MCF 10A (cell line): ENCODE measurements at regions not wholly inside any gene's neighbourhood (a gene's known extent, or its start where the extent isn't known, plus 50 kb on each side); places are given as distances from the start of the nearest gene placed in this dataset.

Experiments
- BruUV-seq: library from RNA; stranded (reverse); fragments of 400-500 nt; replicated peaks from 2 replicates; lab custom pipeline; 2021; lab: Mats Ljungman, UMichigan
- CTCF ChIA-PET: fragments of 300-600 bp; sonication (Branson Sonifier 250); formaldehyde crosslinking; extraction: SDS; loops from one replicate; lab custom pipeline; 2021; ENCODE audit warnings: antibody characterized with exemption, inconsistent platforms; lab: Yijun Ruan, JAX
- POLR2A ChIA-PET: fragments of 300-600, 350-650 bp; sonication (Branson Sonifier 250); formaldehyde crosslinking; extraction: SDS; loops from one replicate; lab custom pipeline; 2020; ENCODE audit warnings: antibody characterized with exemption, inconsistent platforms; lab: Yijun Ruan, JAX
- DNase-seq: peaks from one replicate; pipeline ENCODE4 v3.0.0-alpha.2; 2018; ENCODE audit not compliant: unreplicated experiment
- H3K27ac Mint-ChIP-seq: one replicate; pipeline ENCODE4 v1.8.0; 2022; ENCODE audit warnings: mild to moderate bottlenecking, low read depth, mixed read lengths; ENCODE audit not compliant: unreplicated experiment
- H3K27me3 Mint-ChIP-seq: one replicate; pipeline ENCODE4 v1.8.0; 2022; ENCODE audit warnings: mixed read lengths; ENCODE audit not compliant: insufficient read depth, unreplicated experiment
- H3K36me3 Mint-ChIP-seq: one replicate; pipeline ENCODE4 v1.8.0; 2022; ENCODE audit warnings: mild to moderate bottlenecking, moderate library complexity, mixed read lengths; ENCODE audit not compliant: insufficient read depth, unreplicated experiment
- H3K4me1 Mint-ChIP-seq: one replicate; pipeline ENCODE4 v1.8.0; 2022; ENCODE audit warnings: mixed read lengths; ENCODE audit not compliant: insufficient read depth, unreplicated experiment
- H3K4me3 Mint-ChIP-seq: one replicate; pipeline ENCODE4 v1.8.0; 2022; ENCODE audit warnings: mild to moderate bottlenecking, moderate library complexity, mixed read lengths; ENCODE audit not compliant: unreplicated experiment
- H3K9me3 Mint-ChIP-seq: one replicate; pipeline ENCODE4 v1.8.0; 2022; ENCODE audit warnings: mixed read lengths; ENCODE audit not compliant: unreplicated experiment
- intact Hi-C: fragments of 100-400 bp; cut with micrococcal nuclease; formaldehyde crosslinking; loops from 2 replicates; pipeline ENCODE4 v1.14.1; 2022
- TF ChIP-seq, protein P1 (sequence below): fragments of 200-600 bp; IDR thresholded peaks from one replicate; pipeline ENCODE4 v1.8.0; 2022; ENCODE audit warnings: antibody characterized with exemption, mild to moderate bottlenecking; ENCODE audit not compliant: unreplicated experiment

GRCh38 chr5:20609126-20609525 lies 621.1 kb upstream of the CDH18 start:
- Mint-ChIP-seq H3K27ac (no peak overlapping the region), H3K36me3 (no peaks in the 10 kb centered on the region), H3K9me3 (no peaks in the 10 kb centered on the region), H3K27me3 (no peaks in the 10 kb centered on the region), H3K4me3 (no peak overlapping the region), H3K4me1 (no peaks in the 10 kb centered on the region)
- TF ChIP-seq, protein P1, sequence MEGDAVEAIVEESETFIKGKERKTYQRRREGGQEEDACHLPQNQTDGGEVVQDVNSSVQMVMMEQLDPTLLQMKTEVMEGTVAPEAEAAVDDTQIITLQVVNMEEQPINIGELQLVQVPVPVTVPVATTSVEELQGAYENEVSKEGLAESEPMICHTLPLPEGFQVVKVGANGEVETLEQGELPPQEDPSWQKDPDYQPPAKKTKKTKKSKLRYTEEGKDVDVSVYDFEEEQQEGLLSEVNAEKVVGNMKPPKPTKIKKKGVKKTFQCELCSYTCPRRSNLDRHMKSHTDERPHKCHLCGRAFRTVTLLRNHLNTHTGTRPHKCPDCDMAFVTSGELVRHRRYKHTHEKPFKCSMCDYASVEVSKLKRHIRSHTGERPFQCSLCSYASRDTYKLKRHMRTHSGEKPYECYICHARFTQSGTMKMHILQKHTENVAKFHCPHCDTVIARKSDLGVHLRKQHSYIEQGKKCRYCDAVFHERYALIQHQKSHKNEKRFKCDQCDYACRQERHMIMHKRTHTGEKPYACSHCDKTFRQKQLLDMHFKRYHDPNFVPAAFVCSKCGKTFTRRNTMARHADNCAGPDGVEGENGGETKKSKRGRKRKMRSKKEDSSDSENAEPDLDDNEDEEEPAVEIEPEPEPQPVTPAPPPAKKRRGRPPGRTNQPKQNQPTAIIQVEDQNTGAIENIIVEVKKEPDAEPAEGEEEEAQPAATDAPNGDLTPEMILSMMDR: no peak
- intact Hi-C loops: no loop called here
- no peak for DNase-seq
- no TSS peak for BruUV-seq
- CTCF ChIA-PET: no interaction called here
- POLR2A ChIA-PET: interaction anchor here (0.6 kb wide), 1 partner anchor 113 kb away, joined by 3 read pairs; no protein-coding TSS in a partner anchor

GRCh38 chr5:20608567-20608966 lies 620.6 kb upstream of the CDH18 start:
- no peak for DNase-seq
- no peaks in the 10 kb centered on the region for H3K36me3 Mint-ChIP-seq
- no peaks in the 10 kb centered on the region for H3K4me1 Mint-ChIP-seq
- ChIA-PET CTCF (no interaction called here), POLR2A (no interaction called here)
- H3K4me3 Mint-ChIP-seq: no peak overlapping the region
- H3K9me3 Mint-ChIP-seq: no peaks in the 10 kb centered on the region
- TF ChIP-seq, protein P1: no peak
- BruUV-seq: no TSS peak
- H3K27me3 Mint-ChIP-seq: no peaks in the 10 kb centered on the region
- no peak overlapping the region for H3K27ac Mint-ChIP-seq
- intact Hi-C loops: no loop called here

GRCh38 chr5:20605732-20606525 lies 617.9 kb upstream of the CDH18 start:
- POLR2A ChIA-PET: interaction anchor here (0.9 kb wide), 1 partner anchor 1135 kb away, joined by 3 read pairs; no protein-coding TSS in a partner anchor
- CTCF ChIA-PET: no interaction called here
- H3K4me1 Mint-ChIP-seq: no peaks in the 10 kb centered on the region
- H3K4me3 Mint-ChIP-seq: no peak overlapping the region
- TF ChIP-seq, protein P1: no peak
- H3K36me3 Mint-ChIP-seq: no peaks in the 10 kb centered on the region
- DNase-seq: no peak
- no peaks in the 10 kb centered on the region for H3K27me3 Mint-ChIP-seq
- intact Hi-C loops: no loop called here
- BruUV-seq: no TSS peak
- no peaks in the 10 kb centered on the region for H3K9me3 Mint-ChIP-seq
- H3K27ac Mint-ChIP-seq: no peak overlapping the region

DNA sequence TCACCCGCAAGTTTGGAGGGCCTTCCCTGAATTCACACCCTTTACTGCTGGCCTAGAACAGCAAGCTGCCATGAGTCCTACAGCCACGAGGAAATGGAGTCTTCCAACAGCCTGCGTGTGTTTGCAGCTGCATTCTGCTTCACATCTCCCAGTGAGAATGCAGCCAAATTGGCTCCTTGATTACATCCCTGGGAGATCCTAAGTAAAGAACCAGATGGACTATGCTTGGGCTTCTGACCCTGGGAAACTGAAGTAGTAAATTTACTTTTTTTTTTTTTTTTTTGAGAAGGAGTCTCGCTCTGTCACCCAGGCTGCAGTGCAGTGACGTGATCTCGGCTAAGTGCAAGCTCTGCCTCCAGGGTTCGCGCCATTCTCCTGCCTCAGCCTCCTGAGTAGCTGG lies 617.0 kb upstream of the CDH18 start:
- Mint-ChIP-seq H3K36me3 (no peaks in the 10 kb centered on the region), H3K27ac (no peak overlapping the region), H3K27me3 (no peaks in the 10 kb centered on the region), H3K4me3 (no peak overlapping the region), H3K4me1 (no peaks in the 10 kb centered on the region), H3K9me3 (no peaks in the 10 kb centered on the region)
- intact Hi-C loops: no loop called here
- TF ChIP-seq, protein P1: no peak
- no TSS peak for BruUV-seq
- ChIA-PET POLR2A (no interaction called here), CTCF (no interaction called here)
- DNase-seq: no peak
